ENCODE measurements at regions not wholly inside any gene's neighbourhood (a gene's known extent, or its start where the extent isn't known, plus 50 kb on each side); places are given as distances from the start of the nearest gene placed in this dataset.

DNA sequence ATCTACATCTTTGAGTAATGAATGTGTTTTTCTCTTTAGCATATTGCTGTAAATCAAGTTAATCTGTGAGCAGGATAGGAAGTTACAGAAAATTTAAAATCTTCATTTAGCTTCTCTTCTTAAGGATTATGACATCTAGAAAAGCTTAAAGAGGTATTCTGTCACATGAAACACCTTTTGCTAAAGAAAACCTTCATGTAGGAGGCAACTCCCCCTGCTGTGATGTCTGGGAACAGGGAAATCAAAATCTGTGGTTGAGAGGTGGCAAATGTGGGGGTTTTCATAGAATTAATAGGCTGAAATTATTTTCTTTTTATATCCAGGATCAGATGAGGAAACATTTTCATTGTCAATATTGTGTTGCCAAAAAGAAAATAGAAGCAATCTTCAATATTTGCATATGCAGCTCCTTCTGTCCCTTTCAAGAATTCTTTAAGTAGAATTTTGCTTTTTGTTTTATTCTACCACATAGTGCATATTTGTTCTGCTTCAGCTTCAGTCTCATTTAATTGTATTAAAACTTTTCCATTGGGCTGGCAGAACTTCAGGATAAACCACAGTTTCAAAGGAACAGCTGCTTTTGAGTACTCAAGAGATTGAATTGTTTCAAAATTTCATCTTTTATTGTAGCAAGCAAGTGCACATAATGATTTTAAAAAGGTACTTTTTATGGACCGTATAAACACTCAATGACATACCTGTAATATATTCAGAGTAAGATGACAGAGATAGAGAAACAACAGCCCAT lies 128.4 kb downstream of the RAP2B start:
- Histone ChIP-seq H3K4me1 (peaks cover 2% of the 10 kb centered on the region), H3K79me2 (no peaks in the 10 kb centered on the region), H3K9me3 (ENCODE audit: control insufficient read depth, low read length) (no peaks in the 10 kb centered on the region), H2AFZ (no peak overlapping the region), H3K36me3 (ENCODE audit: control insufficient read depth, insufficient read depth, low read length) (no peaks in the 10 kb centered on the region), H3K27ac (no peak overlapping the region), H3K4me3 (ENCODE audit: low read depth, low read length) (no peak overlapping the region), H3K9ac (no peak overlapping the region), H3K4me2 (ENCODE audit: low read length) (no peak overlapping the region), H3K27me3 (ENCODE audit: control insufficient read depth, insufficient read depth, low read length) (no peaks in the 10 kb centered on the region)
- TF ChIP-seq, protein P1, sequence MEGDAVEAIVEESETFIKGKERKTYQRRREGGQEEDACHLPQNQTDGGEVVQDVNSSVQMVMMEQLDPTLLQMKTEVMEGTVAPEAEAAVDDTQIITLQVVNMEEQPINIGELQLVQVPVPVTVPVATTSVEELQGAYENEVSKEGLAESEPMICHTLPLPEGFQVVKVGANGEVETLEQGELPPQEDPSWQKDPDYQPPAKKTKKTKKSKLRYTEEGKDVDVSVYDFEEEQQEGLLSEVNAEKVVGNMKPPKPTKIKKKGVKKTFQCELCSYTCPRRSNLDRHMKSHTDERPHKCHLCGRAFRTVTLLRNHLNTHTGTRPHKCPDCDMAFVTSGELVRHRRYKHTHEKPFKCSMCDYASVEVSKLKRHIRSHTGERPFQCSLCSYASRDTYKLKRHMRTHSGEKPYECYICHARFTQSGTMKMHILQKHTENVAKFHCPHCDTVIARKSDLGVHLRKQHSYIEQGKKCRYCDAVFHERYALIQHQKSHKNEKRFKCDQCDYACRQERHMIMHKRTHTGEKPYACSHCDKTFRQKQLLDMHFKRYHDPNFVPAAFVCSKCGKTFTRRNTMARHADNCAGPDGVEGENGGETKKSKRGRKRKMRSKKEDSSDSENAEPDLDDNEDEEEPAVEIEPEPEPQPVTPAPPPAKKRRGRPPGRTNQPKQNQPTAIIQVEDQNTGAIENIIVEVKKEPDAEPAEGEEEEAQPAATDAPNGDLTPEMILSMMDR (IDR thresholded peaks at IDR 0.05): no peak

DNA sequence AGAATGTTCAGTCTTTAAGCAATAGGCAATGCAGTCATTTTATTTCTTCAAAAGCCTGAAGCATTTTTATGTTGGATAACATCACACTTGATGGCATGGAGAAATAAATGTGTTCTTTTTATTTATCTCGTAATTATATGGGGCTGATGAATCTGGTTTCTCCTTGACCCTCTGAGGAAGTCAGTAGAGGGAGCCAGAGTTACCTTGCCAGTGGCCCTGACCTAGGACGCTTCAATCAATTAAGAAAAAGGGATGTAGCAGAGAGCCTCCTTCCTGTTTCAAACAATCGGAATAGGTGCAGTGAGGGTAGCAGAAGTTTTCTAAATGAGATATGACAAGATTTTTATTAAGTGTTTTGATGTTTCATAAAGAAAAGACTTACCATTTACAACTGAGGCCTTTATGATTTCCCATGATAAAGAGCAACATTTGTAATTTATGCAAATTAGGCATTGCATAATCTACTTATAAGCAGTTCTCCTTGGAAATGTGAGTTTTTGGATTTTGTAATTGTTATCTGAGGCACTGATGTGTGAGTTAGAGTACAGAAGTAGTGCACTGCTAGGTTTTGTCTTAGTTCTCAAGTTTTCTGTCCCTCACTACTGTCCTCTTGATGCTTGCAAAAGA lies 129.1 kb downstream of the RAP2B start:
- Histone ChIP-seq H3K4me2 (ENCODE audit: low read length) (no peak overlapping the region), H2AFZ (peak overlapping the region; percentile 14), H3K36me3 (ENCODE audit: control insufficient read depth, insufficient read depth, low read length) (no peaks in the 10 kb centered on the region), H3K79me2 (no peaks in the 10 kb centered on the region), H3K27me3 (ENCODE audit: control insufficient read depth, insufficient read depth, low read length) (no peaks in the 10 kb centered on the region), H3K9ac (no peak overlapping the region), H3K4me1 (peaks cover 2% of the 10 kb centered on the region), H3K9me3 (ENCODE audit: control insufficient read depth, low read length) (no peaks in the 10 kb centered on the region), H3K4me3 (ENCODE audit: low read depth, low read length) (no peak overlapping the region), H3K27ac (no peak overlapping the region)
- TF ChIP-seq, protein P1 (IDR thresholded peaks at IDR 0.05): peak; percentile 48

DNA sequence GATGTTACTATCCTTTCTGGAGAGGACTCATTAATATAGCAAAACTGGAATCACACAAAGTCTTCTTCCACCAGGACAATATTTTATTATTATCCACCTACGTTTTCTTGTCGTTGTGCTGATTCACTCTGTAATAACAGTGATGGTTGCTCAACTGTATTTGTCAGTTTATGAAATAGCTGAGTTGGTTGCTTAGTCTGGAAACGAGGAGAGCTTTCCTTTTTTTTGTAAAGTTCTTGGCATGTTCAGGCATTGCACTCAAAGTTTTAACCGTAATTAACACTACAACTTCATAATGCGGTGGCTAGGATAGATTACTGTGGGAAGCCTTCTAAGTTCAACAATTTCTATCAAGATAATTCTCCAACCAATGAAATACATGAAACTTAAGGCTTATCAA lies 131.2 kb downstream of the RAP2B start:
- Histone ChIP-seq H3K27me3 (ENCODE audit: control insufficient read depth, insufficient read depth, low read length) (no peaks in the 10 kb centered on the region), H3K79me2 (no peaks in the 10 kb centered on the region), H3K9me3 (ENCODE audit: control insufficient read depth, low read length) (no peaks in the 10 kb centered on the region), H2AFZ (peak overlapping the region; percentile 29), H3K4me3 (ENCODE audit: low read depth, low read length) (no peak overlapping the region), H3K27ac (no peak overlapping the region), H3K4me1 (peaks cover 2% of the 10 kb centered on the region), H3K4me2 (ENCODE audit: low read length) (no peak overlapping the region), H3K9ac (no peak overlapping the region), H3K36me3 (ENCODE audit: control insufficient read depth, insufficient read depth, low read length) (no peaks in the 10 kb centered on the region)
- TF ChIP-seq, protein P1 (IDR thresholded peaks at IDR 0.05): no peak

DNA sequence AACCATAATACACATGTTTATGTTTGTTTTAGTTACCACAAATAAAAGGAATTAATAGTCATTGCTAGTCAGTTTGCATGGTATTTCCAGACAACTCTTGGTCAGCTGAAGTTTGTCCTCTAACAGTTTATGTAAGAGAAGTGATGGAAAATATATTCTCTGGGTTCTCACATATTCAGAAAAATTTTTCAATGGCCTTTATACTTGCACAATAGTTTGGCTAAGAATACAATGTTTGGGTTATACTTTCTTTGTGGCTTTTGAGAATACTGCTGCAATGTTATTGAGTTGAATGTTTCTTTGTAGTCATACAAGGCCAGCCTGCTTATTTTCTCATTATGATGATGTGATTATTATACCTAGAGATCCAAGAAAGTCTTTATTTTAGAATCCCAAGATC lies 133.9 kb downstream of the RAP2B start:
- Histone ChIP-seq H3K9ac (no peak overlapping the region), H3K36me3 (ENCODE audit: control insufficient read depth, insufficient read depth, low read length) (no peaks in the 10 kb centered on the region), H3K4me3 (ENCODE audit: low read depth, low read length) (no peak overlapping the region), H3K9me3 (ENCODE audit: control insufficient read depth, low read length) (no peaks in the 10 kb centered on the region), H2AFZ (no peak overlapping the region), H3K27me3 (ENCODE audit: control insufficient read depth, insufficient read depth, low read length) (no peaks in the 10 kb centered on the region), H3K79me2 (no peaks in the 10 kb centered on the region), H3K27ac (no peak overlapping the region), H3K4me2 (ENCODE audit: low read length) (no peak overlapping the region), H3K4me1 (peaks cover 2% of the 10 kb centered on the region)
- TF ChIP-seq, protein P1 (IDR thresholded peaks at IDR 0.05): no peak

Data from parathyroid adenoma (tissue), 2 donors.